Lower leg skin (tissue), 3 donors: ENCODE measurements at regions not wholly inside any gene's neighbourhood (a gene's known extent, or its start where the extent isn't known, plus 50 kb on each side); places are given as distances from the start of the nearest gene placed in this dataset.

Experiments
- CTCF ChIP-seq, 3 donors: fragments of 450-650 bp; IDR thresholded peaks; one replicate each; pipeline ENCODE4 v1.5.1; 2016; ENCODE audit warnings: antibody characterized with exemption in 3 of 3, mild to moderate bottlenecking in 3 of 3, moderate library complexity in 2 of 3
- POLR2A ChIP-seq, 2 donors: fragments of 450-650 bp; IDR thresholded peaks; one replicate each; pipeline ENCODE4 v1.6.1; 2016 to 2017; ENCODE audit warnings: antibody characterized with exemption in 2 of 2, mild to moderate bottlenecking in 1 of 2, moderate library complexity in 1 of 2

- TF ChIP-seq CTCF (IDR thresholded peaks at IDR 0.05) (no peak), POLR2A (IDR thresholded peaks at IDR 0.05) (no peak)
Measured at GRCh38 chr3:194938845-194939531, 253.3 kb downstream of the FAM43A start.
